Pancreas (tissue), 10 donors: ENCODE measurements at regions not wholly inside any gene's neighbourhood (a gene's known extent, or its start where the extent isn't known, plus 50 kb on each side); places are given as distances from the start of the nearest gene placed in this dataset.

Experiments used
- ATAC-seq, 4 donors: fragments of 200-7000 bp; cut with Tn5 transposase; one replicate each; pipeline versions ENCODE4 v1.8.0 to v1.9.1; 2020; ENCODE audit warnings: mild to moderate bottlenecking in 4 of 4, moderate library complexity in 4 of 4
- DNase-seq, 6 donors: peaks; one replicate each; pipeline ENCODE4 v3.0.0-alpha.2; 2020
- FAIRE-seq: peaks from 2 replicates; lab custom pipeline; 2012; peaks lifted over from hg19 to GRCh38; lab: Jason Lieb, UNC
- H3K27ac ChIP-seq, 4 donors: fragments of 200-600 bp; sonication (generic); 1 replicate in 3 of 4; 2 replicates in 1 of 4; pipeline versions ENCODE4 v1.5.0 to v1.8.0; 2020
- H3K27me3 ChIP-seq, 4 donors: fragments of 200-600 bp; one replicate each; pipeline ENCODE4 v1.8.0; 2021
- H3K36me3 ChIP-seq, 3 donors: fragments of 200-600 bp; sonication (generic) in 1 of 3; one replicate each; pipeline versions ENCODE4 v1.5.0 to v1.8.0; 2020 to 2021
- H3K4me1 ChIP-seq, 3 donors: fragments of 200-600 bp; one replicate each; pipeline ENCODE4 v1.8.0; 2021
- H3K4me3 ChIP-seq, 4 donors: fragments of 200-600 bp; sonication (generic) in 2 of 4; one replicate each; pipeline versions ENCODE4 v1.5.0 to v1.8.0; 2020 to 2021
- H3K9me3 ChIP-seq, 4 donors: fragments of 200-600 bp; one replicate each; pipeline ENCODE4 v1.8.0; 2021
- CTCF ChIP-seq, 4 donors: fragments of 200-600 bp; sonication (generic) in 3 of 4; IDR thresholded peaks; one replicate each; pipeline versions ENCODE4 v1.5.0 to v1.8.0; 2021; ENCODE audit warnings: antibody characterized with exemption in 4 of 4
- WGBS, 2 donors: extraction: QIAGEN DNeasy Blood & Tissue Kit; methylation state at CpG; one replicate each; pipeline ENCODE4 v1.1.7; 2013; 5-methylcytosine and 5-hydroxymethylcytosine counted together
- intact Hi-C, 3 donors: fragments of 100-400 bp; cut with DNase I; formaldehyde crosslinking; loops; one replicate each; pipeline versions ENCODE4 v1.11.1 to v1.14.2; 2022
- donor health status: healthy with polysubstance abuse.
- donor health status: DM: no; HTN: no; CAD: no; lungs with moderate emphysema.
- donor health status: DM: no; HTN: no; CAD: no.
- donor health status: control.
- donor health status: control.
- donor health status: Bipolar disorder and iron deficiency.
- donor health status: DM: yes; HTN: yes; CAD: no.
- donor health status: DM: no; HTN: no; CAD: no.
- donor health status: DM: no; HTN: no; CAD: no.
- donor health status: DM: yes; HTN: yes; CAD: no.

GRCh38 chr2:173623438-173624319 lies 269.0 kb downstream of the CDCA7 start:
- no peak for FAIRE-seq
- intact Hi-C loops = no loop called here

GRCh38 chr2:173625315-173625714 lies 270.6 kb downstream of the CDCA7 start:
- Histone ChIP-seq H3K27ac (no peak overlapping the region), H3K36me3 (no peaks in the 10 kb centered on the region), H3K4me3 (no peak overlapping the region), H3K9me3 (no peaks in the 10 kb centered on the region), H3K27me3 (no peaks in the 10 kb centered on the region), H3K4me1 (no peaks in the 10 kb centered on the region)
- TF ChIP-seq CTCF (IDR thresholded peaks at IDR 0.05) = no peak
- intact Hi-C loops = no loop called here
- no peak for FAIRE-seq
- DNase-seq = no peak
- 88 to 96% methylated on average over 11 of the region's 11 CpGs for WGBS, 2 donors
- no peak for ATAC-seq

More at GRCh38 chr2:173623438-173624319, 269.0 kb downstream of the CDCA7 start:
- no peak overlapping the region for H3K4me3 ChIP-seq
- DNase-seq = no peak
- H3K9me3 ChIP-seq = no peaks in the 10 kb centered on the region
- WGBS, 2 donors = 77 to 81% methylated on average over 13 of the region's 13 CpGs
- no peaks in the 10 kb centered on the region for H3K27me3 ChIP-seq
- no peak for ATAC-seq
- H3K4me1 ChIP-seq = no peaks in the 10 kb centered on the region
- no peak for TF ChIP-seq CTCF (IDR thresholded peaks at IDR 0.05)
- H3K27ac ChIP-seq = no peak overlapping the region
- H3K36me3 ChIP-seq = no peaks in the 10 kb centered on the region

GRCh38 chr2:173629076-173629475 lies 274.4 kb downstream of the CDCA7 start:
- intact Hi-C loops = no loop called here
- no peak for TF ChIP-seq CTCF (IDR thresholded peaks at IDR 0.05)
- no peak for ATAC-seq
- no peak for DNase-seq
- H3K27ac ChIP-seq = no peak overlapping the region
- H3K4me3 ChIP-seq = no peak overlapping the region
- no peaks in the 10 kb centered on the region for H3K36me3 ChIP-seq
- no peak for FAIRE-seq
- no peaks in the 10 kb centered on the region for H3K9me3 ChIP-seq
- H3K4me1 ChIP-seq = no peaks in the 10 kb centered on the region
- H3K27me3 ChIP-seq = no peaks in the 10 kb centered on the region

- Histone ChIP-seq H3K27me3 (no peaks in the 10 kb centered on the region), H3K27ac (no peak overlapping the region), H3K4me1 (no peaks in the 10 kb centered on the region), H3K4me3 (no peak overlapping the region), H3K36me3 (no peaks in the 10 kb centered on the region), H3K9me3 (no peaks in the 10 kb centered on the region)
- TF ChIP-seq CTCF (IDR thresholded peaks at IDR 0.05) = no peak
- DNase-seq (no peak), FAIRE-seq (no peak), ATAC-seq (no peak)
- WGBS, 2 donors = 79 to 87% methylated on average over 9 of the region's 9 CpGs
- intact Hi-C loops = no loop called here
These were observed 275.9 kb downstream of the CDCA7 start for GRCh38 chr2:173630425-173631126.

GRCh38 chr2:173631127-173631460 lies 276.4 kb downstream of the CDCA7 start:
- ATAC-seq = no peak
- intact Hi-C loops = no loop called here
- no peak overlapping the region for H3K27ac ChIP-seq
- H3K4me3 ChIP-seq = no peak overlapping the region
- H3K9me3 ChIP-seq = no peaks in the 10 kb centered on the region
- no peaks in the 10 kb centered on the region for H3K27me3 ChIP-seq
- no peaks in the 10 kb centered on the region for H3K36me3 ChIP-seq
- DNase-seq = no peak
- 17 to 24% methylated on average over 4 of the region's 4 CpGs for whole genome bisulfite sequencing, 2 donors
- no peak for TF ChIP-seq CTCF (IDR thresholded peaks at IDR 0.05)
- no peak for FAIRE-seq
- no peaks in the 10 kb centered on the region for H3K4me1 ChIP-seq
